ENCODE measurements at regions not wholly inside any gene's neighbourhood (a gene's known extent, or its start where the extent isn't known, plus 50 kb on each side); places are given as distances from the start of the nearest gene placed in this dataset.

DNA sequence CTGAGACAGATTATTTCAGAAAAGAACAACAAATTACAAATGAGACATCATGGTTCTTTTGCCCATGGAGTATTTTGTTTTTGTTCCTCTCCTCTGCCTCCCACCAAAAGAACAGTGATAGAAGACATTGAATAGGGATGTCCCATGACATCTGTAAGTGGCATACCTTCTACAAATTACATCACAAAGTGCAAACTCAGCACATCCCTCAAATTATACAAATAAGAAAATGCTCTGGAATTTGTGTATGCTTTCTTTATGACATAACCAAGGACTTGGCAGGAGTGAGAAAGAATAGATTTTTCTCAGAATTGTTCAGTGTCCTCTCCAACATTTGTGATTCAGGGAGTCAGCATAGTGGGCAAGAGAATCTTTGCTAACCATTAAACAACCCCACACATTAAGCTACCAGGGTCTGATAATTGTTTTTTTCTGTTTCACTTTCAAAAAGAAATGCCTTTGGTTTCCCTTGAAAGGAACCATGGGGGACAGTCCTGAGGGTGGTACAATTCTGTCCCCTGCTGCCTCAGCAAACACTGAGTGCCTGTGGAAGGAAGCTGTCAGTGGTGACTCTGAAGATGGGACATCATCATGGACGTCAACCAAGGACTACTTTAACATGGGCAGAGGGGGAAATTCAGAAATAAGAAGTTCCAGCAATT is 430.3 kb downstream of the AASDHPPT start:
- H3K27me3 ChIP-seq (ENCODE audit: insufficient read depth, low read length): no peaks in the 10 kb centered on the region
- CTCF ChIA-PET: no interaction called here
- POLR2A ChIA-PET: no interaction called here

More for the DNA sequence above, 430.3 kb downstream of the AASDHPPT start:
- Histone ChIP-seq H3K36me3 (ENCODE audit: control insufficient read depth in 1 of 2, insufficient read depth in 2 of 2, low read length in 2 of 2) (no peaks in the 10 kb centered on the region), H3K4me1 (ENCODE audit: control insufficient read depth in 1 of 2, insufficient read depth in 2 of 2, low read length in 2 of 2) (no peaks in the 10 kb centered on the region), H4K20me1 (ENCODE audit: insufficient read depth) (no peaks in the 10 kb centered on the region), H2AFZ (ENCODE audit: low read depth, low read length, poor library complexity, severe bottlenecking) (no peak overlapping the region), H3K27ac (ENCODE audit: low read depth, low read length) (no peak overlapping the region), H3K9me3 (ENCODE audit: control insufficient read depth in 1 of 2, insufficient read depth in 1 of 2, low read depth in 1 of 2, low read length in 2 of 2) (no peaks in the 10 kb centered on the region), H3K4me2 (ENCODE audit: low read length) (no peak overlapping the region), H3K9ac (ENCODE audit: low read length) (no peak overlapping the region), H3K79me2 (ENCODE audit: insufficient read depth, low read length) (no peaks in the 10 kb centered on the region), H3K9me2 (ENCODE audit: insufficient read depth) (no peaks in the 10 kb centered on the region), H3K4me3 (replicated peaks in 1 of 2; ENCODE audit: low read depth in 1 of 2, low read length in 2 of 2) (no peak overlapping the region)
- intact Hi-C loops (cut with micrococcal nuclease): no loop called here
- RAD21 ChIA-PET (ENCODE audit: low non-redundant PET in 1 of 2, low total read pairs in 2 of 2, uncharacterized antibody in 2 of 2, unreplicated experiment in 2 of 2): no interaction called here
- DNase-seq (ENCODE audit: low read depth, low spot score) (no peak), ATAC-seq (no peak)
- BruUV-seq (replicated peaks): no TSS peak
- TF ChIP-seq SP1 (IDR thresholded peaks at IDR 0.05; ENCODE audit: low read depth) (no peak), YY1 (IDR thresholded peaks at IDR 0.05; ENCODE audit: extremely low read depth, insufficient replicate concordance, low read depth, low read length) (no peak), ZFX (IDR thresholded peaks at IDR 0.05) (no peak), ZBTB33 (IDR thresholded peaks at IDR 0.05; ENCODE audit: extremely low read depth, insufficient replicate concordance, low read length) (no peak), POLR2AphosphoS5 (IDR thresholded peaks at IDR 0.05; ENCODE audit: low read depth, low read length) (no peak), CEBPB (IDR thresholded peaks at IDR 0.05; ENCODE audit: low read depth) (no peak), CBX3 (IDR thresholded peaks at IDR 0.05; ENCODE audit: low read depth) (no peak), RAD21 (IDR thresholded peaks at IDR 0.05; ENCODE audit: low read depth) (no peak), EZH2phosphoT487 (IDR thresholded peaks at IDR 0.05; ENCODE audit: borderline replicate concordance) (no peak), ELF1 (IDR thresholded peaks at IDR 0.05; ENCODE audit: borderline replicate concordance, low read depth) (no peak), ZNF274 (IDR thresholded peaks at IDR 0.05; ENCODE audit: low read depth, low read length) (no peak), SIN3A (IDR thresholded peaks at IDR 0.05; ENCODE audit: low read depth) (no peak), SRF (IDR thresholded peaks at IDR 0.05; ENCODE audit: low read depth) (no peak), CTCF (IDR thresholded peaks at IDR 0.05 in 2 of 3, conservative IDR thresholded peaks at IDR 0.05 in 1 of 3; ENCODE audit: borderline replicate concordance in 1 of 3, insufficient read depth in 1 of 3, low read depth in 2 of 3, low read length in 2 of 3) (no peak), FOSL1 (IDR thresholded peaks at IDR 0.05; ENCODE audit: low read depth) (no peak), EZH2 (IDR thresholded peaks at IDR 0.05) (no peak), EGR1 (IDR thresholded peaks at IDR 0.05; ENCODE audit: low read depth) (no peak), TCF7L2 (IDR thresholded peaks at IDR 0.05; ENCODE audit: borderline replicate concordance, extremely low read depth, insufficient read depth, insufficient read length) (no peak), MAX (IDR thresholded peaks at IDR 0.05) (no peak)
- TF ChIP-seq, protein P1, sequence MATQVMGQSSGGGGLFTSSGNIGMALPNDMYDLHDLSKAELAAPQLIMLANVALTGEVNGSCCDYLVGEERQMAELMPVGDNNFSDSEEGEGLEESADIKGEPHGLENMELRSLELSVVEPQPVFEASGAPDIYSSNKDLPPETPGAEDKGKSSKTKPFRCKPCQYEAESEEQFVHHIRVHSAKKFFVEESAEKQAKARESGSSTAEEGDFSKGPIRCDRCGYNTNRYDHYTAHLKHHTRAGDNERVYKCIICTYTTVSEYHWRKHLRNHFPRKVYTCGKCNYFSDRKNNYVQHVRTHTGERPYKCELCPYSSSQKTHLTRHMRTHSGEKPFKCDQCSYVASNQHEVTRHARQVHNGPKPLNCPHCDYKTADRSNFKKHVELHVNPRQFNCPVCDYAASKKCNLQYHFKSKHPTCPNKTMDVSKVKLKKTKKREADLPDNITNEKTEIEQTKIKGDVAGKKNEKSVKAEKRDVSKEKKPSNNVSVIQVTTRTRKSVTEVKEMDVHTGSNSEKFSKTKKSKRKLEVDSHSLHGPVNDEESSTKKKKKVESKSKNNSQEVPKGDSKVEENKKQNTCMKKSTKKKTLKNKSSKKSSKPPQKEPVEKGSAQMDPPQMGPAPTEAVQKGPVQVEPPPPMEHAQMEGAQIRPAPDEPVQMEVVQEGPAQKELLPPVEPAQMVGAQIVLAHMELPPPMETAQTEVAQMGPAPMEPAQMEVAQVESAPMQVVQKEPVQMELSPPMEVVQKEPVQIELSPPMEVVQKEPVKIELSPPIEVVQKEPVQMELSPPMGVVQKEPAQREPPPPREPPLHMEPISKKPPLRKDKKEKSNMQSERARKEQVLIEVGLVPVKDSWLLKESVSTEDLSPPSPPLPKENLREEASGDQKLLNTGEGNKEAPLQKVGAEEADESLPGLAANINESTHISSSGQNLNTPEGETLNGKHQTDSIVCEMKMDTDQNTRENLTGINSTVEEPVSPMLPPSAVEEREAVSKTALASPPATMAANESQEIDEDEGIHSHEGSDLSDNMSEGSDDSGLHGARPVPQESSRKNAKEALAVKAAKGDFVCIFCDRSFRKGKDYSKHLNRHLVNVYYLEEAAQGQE (IDR thresholded peaks at IDR 0.05; ENCODE audit: low read depth): no peak
